ENCODE measurements at regions not wholly inside any gene's neighbourhood (a gene's known extent, or its start where the extent isn't known, plus 50 kb on each side); places are given as distances from the start of the nearest gene placed in this dataset.

DNA sequence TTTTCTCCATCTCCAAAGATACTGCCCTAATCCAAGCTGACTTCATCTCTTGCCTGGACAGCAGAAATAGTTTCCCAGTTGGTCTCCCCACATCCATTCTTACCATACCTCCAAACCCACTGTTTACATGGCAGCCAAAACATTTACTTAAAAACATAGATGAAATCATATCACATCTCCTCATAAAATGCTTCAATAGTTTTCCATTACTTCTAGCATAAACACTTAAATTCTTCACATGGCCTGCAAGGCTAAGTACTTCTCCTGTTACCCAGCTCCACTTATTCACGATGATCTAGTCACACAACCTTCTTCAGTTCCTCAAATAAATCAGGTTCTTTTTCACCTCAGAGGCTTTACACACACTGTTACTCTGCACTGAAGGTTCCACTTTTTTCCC lies 185.8 kb upstream of the ACVR2A start:
- TF ChIP-seq CTCF (IDR thresholded peaks at IDR 0.05) (no peak), EZH2 (IDR thresholded peaks at IDR 0.05; ENCODE audit: borderline replicate concordance, insufficient read depth, low read depth, low read length, poor library complexity, severe bottlenecking) (no peak)
